OCI-LY1 (cell line): ENCODE measurements at regions not wholly inside any gene's neighbourhood (a gene's known extent, or its start where the extent isn't known, plus 50 kb on each side); places are given as distances from the start of the nearest gene placed in this dataset.
"Not testable (repeated sequence)": the region's sequence is repeated elsewhere in the genome, so short reads cannot be mapped to it uniquely, and the experiment has no call there.

Experiments
- H2AFZ ChIP-seq: fragments of 200-600 bp; sonication (generic), shearing (Covaris generic); 2 replicates; pipeline ENCODE4 v1.6.0; 2014; ENCODE audit warnings: antibody characterized with exemption, mild to moderate bottlenecking, low read length
- H3F3A ChIP-seq: fragments of 200-600 bp; sonication (generic), shearing (Covaris generic); 2 replicates; pipeline ENCODE4 v1.6.0; 2014; ENCODE audit warnings: mild to moderate bottlenecking, antibody characterized with exemption, low read length, moderate library complexity; ENCODE audit not compliant: insufficient read depth
- H3K27ac ChIP-seq: fragments of 200-600 bp; sonication (generic); 2 replicates; pipeline ENCODE4 v1.5.1; 2014; ENCODE audit warnings: low read length, mixed run types, mild to moderate bottlenecking, low read depth; ENCODE audit not compliant: poor library complexity, severe bottlenecking
- H3K27me3 ChIP-seq: fragments of 200-600 bp; sonication (generic); 2 replicates; pipeline ENCODE4 v1.6.0; 2014; ENCODE audit warnings: antibody characterized with exemption, mild to moderate bottlenecking, low read length, moderate library complexity; ENCODE audit not compliant: insufficient read depth
- H3K36me3 ChIP-seq: fragments of 200-600 bp; sonication (generic); 2 replicates; pipeline ENCODE4 v1.6.1; 2014; ENCODE audit warnings: mild to moderate bottlenecking, antibody characterized with exemption, low read length, moderate library complexity, mixed read lengths; ENCODE audit not compliant: insufficient read depth
- H3K4me1 ChIP-seq: fragments of 200-600 bp; sonication (generic); 2 replicates; pipeline ENCODE4 v1.5.1; 2014; ENCODE audit warnings: mild to moderate bottlenecking, low read length, moderate library complexity; ENCODE audit not compliant: insufficient read depth, severe bottlenecking
- H3K4me2 ChIP-seq: fragments of 200-600 bp; sonication (generic), shearing (Covaris generic); 2 replicates; pipeline ENCODE4 v1.6.1; 2014; ENCODE audit warnings: low read length
- H3K4me3 ChIP-seq: fragments of 200-600 bp; sonication (generic); 2 replicates; pipeline ENCODE4 v1.5.1; 2014; ENCODE audit warnings: low read length, low read depth, mild to moderate bottlenecking, mixed read lengths; ENCODE audit not compliant: poor library complexity, severe bottlenecking
- H3K79me2 ChIP-seq: fragments of 200-600 bp; shearing (Covaris generic); 2 replicates; pipeline ENCODE4 v1.6.1; 2016; ENCODE audit warnings: mixed run types, low read length, mixed read lengths; ENCODE audit not compliant: insufficient read depth
- H3K9ac ChIP-seq: fragments of 200-600 bp; sonication (generic), shearing (Covaris generic); 2 replicates; pipeline ENCODE4 v1.6.1; 2014; ENCODE audit warnings: mild to moderate bottlenecking, low read length, mixed read lengths
- H3K9me2 ChIP-seq: fragments of 200-600 bp; sonication (generic), shearing (Covaris generic); 2 replicates; pipeline ENCODE4 v1.6.1; 2014; ENCODE audit warnings: low read depth, mild to moderate bottlenecking, low read length, mixed read lengths
- H3K9me3 ChIP-seq: fragments of 200-600 bp; shearing (Covaris generic); 2 replicates; pipeline ENCODE4 v1.6.1; 2014; ENCODE audit warnings: low read length, mixed read lengths
- H4K20me1 ChIP-seq: fragments of 200-600 bp; sonication (generic), shearing (Covaris generic); 2 replicates; pipeline ENCODE4 v1.6.0; 2016; ENCODE audit warnings: mild to moderate bottlenecking, low read length; ENCODE audit not compliant: insufficient read depth
- EZH2 ChIP-seq: fragments of 200-600 bp; sonication (generic), shearing (Covaris generic); IDR thresholded peaks from 2 replicates; pipeline ENCODE4 v1.8.0; 2017; ENCODE audit warnings: borderline replicate concordance, mixed run types, mild to moderate bottlenecking, antibody characterized with exemption, low read length, moderate library complexity, mixed read lengths
- TF ChIP-seq, protein P1 (sequence below): fragments of 200-600 bp; sonication (generic), shearing (Covaris generic); IDR thresholded peaks from 2 replicates; pipeline ENCODE4 v1.5.1; 2017; ENCODE audit warnings: mild to moderate bottlenecking, antibody characterized with exemption, low read length, moderate library complexity, mixed read lengths

GRCh38 chr15:24311692-24312091, 363.9 kb upstream of the NPAP1 start:
- not testable (repeated sequence) for H3K79me2 ChIP-seq, H4K20me1 ChIP-seq, H3K4me3 ChIP-seq, H3K27ac ChIP-seq, H3F3A ChIP-seq, H3K4me1 ChIP-seq, H3K27me3 ChIP-seq, H3K9ac ChIP-seq, H3K9me3 ChIP-seq, H3K36me3 ChIP-seq, H3K9me2 ChIP-seq, H2AFZ ChIP-seq, H3K4me2 ChIP-seq

DNA sequence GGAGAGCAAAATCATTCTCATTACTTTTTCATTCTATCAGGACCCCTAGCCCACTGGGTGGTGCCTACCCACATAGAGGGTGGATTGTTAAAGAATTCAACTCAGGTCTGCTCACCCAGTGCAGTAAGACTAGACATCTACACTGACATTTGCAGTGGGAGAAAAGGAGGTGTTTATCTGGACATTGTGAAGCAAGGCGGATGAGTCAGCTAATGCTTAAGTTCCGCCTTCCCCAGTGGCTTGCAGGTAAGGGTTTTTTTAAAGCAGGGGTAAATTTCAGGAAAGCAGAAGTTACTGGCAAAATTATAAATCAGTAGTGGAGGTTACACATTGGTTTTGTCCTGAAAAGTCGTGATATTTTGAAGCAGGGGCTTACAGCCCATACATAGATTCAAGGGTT, 359.2 kb upstream of the NPAP1 start:
- H3K36me3 ChIP-seq, H3K4me2 ChIP-seq, H4K20me1 ChIP-seq, H3K27me3 ChIP-seq, H3K27ac ChIP-seq, H3K79me2 ChIP-seq, H3K9ac ChIP-seq, H2AFZ ChIP-seq, H3K4me1 ChIP-seq, H3K9me2 ChIP-seq, H3F3A ChIP-seq, H3K9me3 ChIP-seq, H3K4me3 ChIP-seq: not testable (repeated sequence)

GRCh38 chr15:24318981-24319380, 356.6 kb upstream of the NPAP1 start:
- Histone ChIP-seq H4K20me1 (no peaks in the 10 kb centered on the region), H3K9me2 (no peaks in the 10 kb centered on the region), H3K9me3 (no peaks in the 10 kb centered on the region), H3K4me2 (no peak overlapping the region), H3K36me3 (no peaks in the 10 kb centered on the region), H3K9ac (no peak overlapping the region), H3K79me2 (no peaks in the 10 kb centered on the region), H2AFZ (no peak overlapping the region), H3K4me3 (no peak overlapping the region), H3K27ac (no peak overlapping the region), H3K4me1 (no peaks in the 10 kb centered on the region), H3K27me3 (no peaks in the 10 kb centered on the region), H3F3A (no peaks in the 10 kb centered on the region)
- TF ChIP-seq EZH2, result no peak
- TF ChIP-seq, protein P1, sequence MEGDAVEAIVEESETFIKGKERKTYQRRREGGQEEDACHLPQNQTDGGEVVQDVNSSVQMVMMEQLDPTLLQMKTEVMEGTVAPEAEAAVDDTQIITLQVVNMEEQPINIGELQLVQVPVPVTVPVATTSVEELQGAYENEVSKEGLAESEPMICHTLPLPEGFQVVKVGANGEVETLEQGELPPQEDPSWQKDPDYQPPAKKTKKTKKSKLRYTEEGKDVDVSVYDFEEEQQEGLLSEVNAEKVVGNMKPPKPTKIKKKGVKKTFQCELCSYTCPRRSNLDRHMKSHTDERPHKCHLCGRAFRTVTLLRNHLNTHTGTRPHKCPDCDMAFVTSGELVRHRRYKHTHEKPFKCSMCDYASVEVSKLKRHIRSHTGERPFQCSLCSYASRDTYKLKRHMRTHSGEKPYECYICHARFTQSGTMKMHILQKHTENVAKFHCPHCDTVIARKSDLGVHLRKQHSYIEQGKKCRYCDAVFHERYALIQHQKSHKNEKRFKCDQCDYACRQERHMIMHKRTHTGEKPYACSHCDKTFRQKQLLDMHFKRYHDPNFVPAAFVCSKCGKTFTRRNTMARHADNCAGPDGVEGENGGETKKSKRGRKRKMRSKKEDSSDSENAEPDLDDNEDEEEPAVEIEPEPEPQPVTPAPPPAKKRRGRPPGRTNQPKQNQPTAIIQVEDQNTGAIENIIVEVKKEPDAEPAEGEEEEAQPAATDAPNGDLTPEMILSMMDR, result no peak

DNA sequence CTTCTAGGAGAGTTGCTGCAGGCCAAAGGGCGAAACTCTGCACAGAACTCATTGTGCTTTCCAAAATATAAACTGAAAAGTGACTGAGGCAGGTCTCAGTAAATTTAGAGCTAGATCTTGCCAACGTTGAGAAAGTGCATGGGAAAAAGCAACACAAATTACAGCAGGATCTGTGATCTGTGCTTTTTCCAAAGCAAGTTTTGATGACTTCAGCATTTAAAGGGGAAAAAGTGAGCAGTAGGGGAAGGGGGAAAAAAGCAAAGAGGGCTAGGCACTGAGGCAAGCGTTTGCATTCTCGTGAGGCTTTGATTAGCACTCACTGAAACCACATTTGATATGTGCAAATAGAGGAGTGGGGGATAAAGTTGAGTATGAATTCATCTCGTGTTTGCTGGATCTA, 351.5 kb upstream of the NPAP1 start:
- not testable (repeated sequence) for H3F3A ChIP-seq, H3K4me3 ChIP-seq, H3K9me3 ChIP-seq, H3K79me2 ChIP-seq, H2AFZ ChIP-seq, H4K20me1 ChIP-seq, H3K27ac ChIP-seq, H3K4me2 ChIP-seq, H3K9ac ChIP-seq, H3K9me2 ChIP-seq, H3K27me3 ChIP-seq, H3K4me1 ChIP-seq, H3K36me3 ChIP-seq

DNA sequence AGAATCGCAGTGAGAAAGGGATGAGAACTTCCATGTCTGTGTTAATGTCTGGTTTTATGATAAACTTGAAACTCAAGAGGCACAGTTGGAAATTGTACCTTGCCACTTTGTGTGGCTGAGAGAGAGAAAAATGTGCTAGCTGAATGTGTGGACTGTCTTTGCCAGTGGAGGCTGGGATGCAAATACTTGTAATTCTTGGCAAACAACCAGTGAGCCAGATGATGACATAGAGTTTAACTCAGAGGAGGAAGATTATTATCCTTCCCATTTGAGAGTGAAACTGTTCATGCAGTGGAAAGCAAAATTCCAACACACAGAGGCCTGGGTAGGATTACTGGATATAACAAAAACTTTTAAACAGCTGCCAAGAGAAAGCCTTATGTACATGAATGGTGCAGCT, 349.1 kb upstream of the NPAP1 start:
- not testable (repeated sequence) for H3K27ac ChIP-seq, H3K4me1 ChIP-seq, H3K36me3 ChIP-seq, H3K79me2 ChIP-seq, H4K20me1 ChIP-seq, H3K4me2 ChIP-seq, H3K4me3 ChIP-seq, H3K9ac ChIP-seq, H3F3A ChIP-seq, H3K9me2 ChIP-seq, H3K9me3 ChIP-seq, H3K27me3 ChIP-seq, H2AFZ ChIP-seq

GRCh38 chr15:24331964-24332363, 343.6 kb upstream of the NPAP1 start:
- H2AFZ ChIP-seq, H3K36me3 ChIP-seq, H3K4me2 ChIP-seq, H3K27ac ChIP-seq, H3K4me1 ChIP-seq, H3K4me3 ChIP-seq, H3K9me2 ChIP-seq, H3K27me3 ChIP-seq, H4K20me1 ChIP-seq, H3F3A ChIP-seq, H3K79me2 ChIP-seq, H3K9ac ChIP-seq, H3K9me3 ChIP-seq: not testable (repeated sequence)

- H3K4me2 ChIP-seq, H4K20me1 ChIP-seq, H3K79me2 ChIP-seq, H3K9me3 ChIP-seq, H3K27ac ChIP-seq, H3K9ac ChIP-seq, H3K4me3 ChIP-seq, H3K36me3 ChIP-seq, H3K27me3 ChIP-seq, H3K4me1 ChIP-seq, H3F3A ChIP-seq, H2AFZ ChIP-seq, H3K9me2 ChIP-seq: not testable (repeated sequence)
These were observed 333.7 kb upstream of the NPAP1 start for GRCh38 chr15:24341876-24342275.
